ENCODE measurements at regions not wholly inside any gene's neighbourhood (a gene's known extent, or its start where the extent isn't known, plus 50 kb on each side); places are given as distances from the start of the nearest gene placed in this dataset.

DNA sequence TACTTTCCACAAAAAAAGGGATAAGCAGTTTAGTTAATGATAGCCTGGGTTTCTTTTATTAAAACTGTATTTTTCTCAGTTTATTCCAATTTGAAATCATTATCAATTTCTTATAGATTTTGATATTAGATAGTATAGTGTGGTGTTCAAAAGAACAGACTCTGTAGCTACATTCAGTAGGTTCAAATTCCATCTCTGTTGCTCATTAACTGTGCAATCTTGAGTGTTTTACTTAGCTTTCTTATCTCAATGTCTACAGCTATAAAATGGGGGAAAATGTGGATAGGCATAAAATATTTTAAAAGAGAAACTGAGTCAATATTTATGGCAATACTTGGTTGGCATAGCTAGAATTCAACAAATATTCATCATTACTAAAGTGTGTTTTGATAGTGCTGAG lies 86.9 kb upstream of the SEMA3A start:
- Histone ChIP-seq H3K9me3 (ENCODE audit: severe bottlenecking) (no peaks in the 10 kb centered on the region), H3K27ac (ENCODE audit: poor library complexity, severe bottlenecking) (no peak overlapping the region), H3K4me1 (ENCODE audit: insufficient read depth, poor library complexity, severe bottlenecking) (no peaks in the 10 kb centered on the region), H3K4me3 (ENCODE audit: severe bottlenecking) (no peak overlapping the region), H3K27me3 (ENCODE audit: insufficient read depth, poor library complexity, severe bottlenecking) (no peaks in the 10 kb centered on the region), H3K36me3 (ENCODE audit: low read depth) (no peaks in the 10 kb centered on the region)
- DNase-seq (ENCODE audit: low spot score) (no peak), ATAC-seq (ENCODE audit: low read depth) (no peak)
- TF ChIP-seq, protein P1, sequence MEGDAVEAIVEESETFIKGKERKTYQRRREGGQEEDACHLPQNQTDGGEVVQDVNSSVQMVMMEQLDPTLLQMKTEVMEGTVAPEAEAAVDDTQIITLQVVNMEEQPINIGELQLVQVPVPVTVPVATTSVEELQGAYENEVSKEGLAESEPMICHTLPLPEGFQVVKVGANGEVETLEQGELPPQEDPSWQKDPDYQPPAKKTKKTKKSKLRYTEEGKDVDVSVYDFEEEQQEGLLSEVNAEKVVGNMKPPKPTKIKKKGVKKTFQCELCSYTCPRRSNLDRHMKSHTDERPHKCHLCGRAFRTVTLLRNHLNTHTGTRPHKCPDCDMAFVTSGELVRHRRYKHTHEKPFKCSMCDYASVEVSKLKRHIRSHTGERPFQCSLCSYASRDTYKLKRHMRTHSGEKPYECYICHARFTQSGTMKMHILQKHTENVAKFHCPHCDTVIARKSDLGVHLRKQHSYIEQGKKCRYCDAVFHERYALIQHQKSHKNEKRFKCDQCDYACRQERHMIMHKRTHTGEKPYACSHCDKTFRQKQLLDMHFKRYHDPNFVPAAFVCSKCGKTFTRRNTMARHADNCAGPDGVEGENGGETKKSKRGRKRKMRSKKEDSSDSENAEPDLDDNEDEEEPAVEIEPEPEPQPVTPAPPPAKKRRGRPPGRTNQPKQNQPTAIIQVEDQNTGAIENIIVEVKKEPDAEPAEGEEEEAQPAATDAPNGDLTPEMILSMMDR (IDR thresholded peaks at IDR 0.05; ENCODE audit: poor library complexity, severe bottlenecking) = no peak

DNA sequence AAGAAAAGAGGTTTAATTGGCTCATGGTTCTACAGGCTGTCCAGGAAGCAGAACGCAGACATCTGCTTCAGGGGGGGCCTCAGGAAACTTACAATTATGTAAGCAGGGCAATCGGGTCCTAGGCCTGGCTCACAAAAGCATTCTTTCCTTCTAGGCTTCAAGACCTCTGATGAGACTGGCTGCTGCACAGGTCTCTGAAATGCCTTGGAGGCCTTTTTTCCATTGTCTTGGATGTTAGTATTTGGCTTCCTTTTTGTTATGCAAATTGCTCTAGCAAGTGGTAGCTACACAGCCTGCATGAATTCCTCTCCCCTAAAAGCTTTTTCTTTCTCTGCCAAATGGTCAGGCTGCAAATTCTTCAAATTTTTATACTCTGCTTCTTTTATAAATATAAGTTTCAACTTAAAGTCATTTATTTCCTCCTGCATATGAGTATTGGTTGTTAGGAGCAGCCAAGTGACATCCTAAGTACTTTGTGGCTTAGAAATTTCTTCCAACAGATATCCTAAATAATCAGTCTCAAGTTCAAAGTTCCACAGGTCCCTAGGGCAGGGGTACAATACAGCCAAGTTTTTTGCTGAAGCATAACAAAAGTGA lies 83.1 kb upstream of the SEMA3A start:
- ATAC-seq (ENCODE audit: low read depth) (no peak), DNase-seq (ENCODE audit: low spot score) (no peak)
- TF ChIP-seq, protein P1 (IDR thresholded peaks at IDR 0.05; ENCODE audit: poor library complexity, severe bottlenecking) = no peak
- no peaks in the 10 kb centered on the region for H3K36me3 ChIP-seq (ENCODE audit: low read depth)
- H3K4me1 ChIP-seq (ENCODE audit: insufficient read depth, poor library complexity, severe bottlenecking) = no peaks in the 10 kb centered on the region
- no peak overlapping the region for H3K4me3 ChIP-seq (ENCODE audit: severe bottlenecking)
- H3K27ac ChIP-seq (ENCODE audit: poor library complexity, severe bottlenecking) = no peak overlapping the region
- no peaks in the 10 kb centered on the region for H3K27me3 ChIP-seq (ENCODE audit: insufficient read depth, poor library complexity, severe bottlenecking)
- no peaks in the 10 kb centered on the region for H3K9me3 ChIP-seq (ENCODE audit: severe bottlenecking)

DNA sequence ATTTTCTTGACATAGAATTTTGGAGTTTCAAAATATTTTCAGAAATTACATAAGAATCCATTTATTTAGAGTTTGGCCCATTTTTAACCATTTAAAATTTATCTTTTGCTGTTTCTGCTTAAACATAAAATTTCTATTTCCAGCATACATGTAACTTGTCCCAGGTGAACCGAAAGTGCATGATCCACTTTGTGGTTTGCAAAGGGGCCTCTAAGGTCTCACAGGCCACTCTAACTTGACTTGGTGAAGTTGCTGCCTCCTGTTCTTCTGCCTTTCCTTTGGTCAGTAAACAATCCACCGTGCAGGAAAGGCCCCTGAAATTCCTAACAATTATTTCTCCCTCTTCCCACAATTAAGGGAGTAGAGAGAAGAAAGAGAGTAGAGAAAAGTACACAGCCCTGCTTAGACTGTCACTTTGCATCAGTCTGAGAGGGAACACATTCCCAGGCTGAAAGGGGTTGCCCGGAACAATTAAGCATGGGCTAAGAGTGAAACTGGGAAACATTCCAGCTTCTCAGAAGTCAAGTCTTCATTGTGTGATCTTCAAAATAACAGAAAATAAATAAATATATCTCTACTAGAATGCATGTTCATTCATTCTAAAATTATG lies 79.5 kb upstream of the SEMA3A start:
- H3K36me3 ChIP-seq (ENCODE audit: low read depth) = no peaks in the 10 kb centered on the region
- no peak for DNase-seq (ENCODE audit: low spot score)
- H3K4me3 ChIP-seq (ENCODE audit: severe bottlenecking) = no peak overlapping the region
- H3K27ac ChIP-seq (ENCODE audit: poor library complexity, severe bottlenecking) = no peak overlapping the region
- H3K4me1 ChIP-seq (ENCODE audit: insufficient read depth, poor library complexity, severe bottlenecking) = no peaks in the 10 kb centered on the region
- TF ChIP-seq, protein P1 (IDR thresholded peaks at IDR 0.05; ENCODE audit: poor library complexity, severe bottlenecking) = no peak
- no peak for ATAC-seq (ENCODE audit: low read depth)
- H3K27me3 ChIP-seq (ENCODE audit: insufficient read depth, poor library complexity, severe bottlenecking) = no peaks in the 10 kb centered on the region
- H3K9me3 ChIP-seq (ENCODE audit: severe bottlenecking) = no peaks in the 10 kb centered on the region

DNA sequence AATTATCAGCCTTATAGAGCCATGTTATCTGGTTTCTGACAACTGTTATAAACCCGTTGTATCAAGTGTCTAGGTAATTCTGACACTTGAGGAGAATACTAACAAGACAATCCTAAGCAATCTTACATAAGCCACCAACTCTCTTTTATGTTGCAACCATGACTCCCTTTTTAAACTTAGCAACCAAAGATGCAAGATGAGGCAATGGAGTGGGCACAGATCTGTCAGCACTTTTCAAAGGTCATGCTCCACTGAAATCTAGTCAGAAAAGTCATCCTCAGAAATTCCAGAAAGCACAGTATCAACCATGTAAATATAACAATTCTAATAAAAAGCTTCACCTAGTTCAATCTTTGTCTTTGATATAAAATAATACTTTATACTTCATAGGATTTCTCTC lies 77.0 kb upstream of the SEMA3A start:
- no peak for ATAC-seq (ENCODE audit: low read depth)
- TF ChIP-seq, protein P1 (IDR thresholded peaks at IDR 0.05; ENCODE audit: poor library complexity, severe bottlenecking) = no peak
- DNase-seq (ENCODE audit: low spot score) = no peak

DNA sequence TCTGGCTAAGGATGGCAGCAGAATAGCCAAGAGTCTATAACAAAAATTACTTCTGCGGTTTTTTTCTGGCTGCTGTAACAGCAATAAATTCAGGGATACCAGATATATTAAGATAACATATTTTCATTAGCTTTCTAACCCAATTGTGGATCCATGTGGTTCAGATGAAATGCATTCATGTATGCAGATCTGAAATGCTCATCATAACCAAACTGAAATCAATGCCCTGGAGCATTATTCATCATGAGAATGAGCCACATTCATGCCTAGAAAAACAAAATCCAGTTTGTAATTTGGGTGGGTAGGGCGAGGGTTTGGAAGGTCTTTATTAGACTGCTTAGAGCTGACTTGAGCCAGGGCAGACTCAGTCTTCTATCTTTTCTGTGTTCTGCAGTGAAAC lies 69.8 kb upstream of the SEMA3A start:
- H3K4me3 ChIP-seq (ENCODE audit: severe bottlenecking) = no peak overlapping the region

More for the DNA sequence above, 77.0 kb upstream of the SEMA3A start:
- Histone ChIP-seq H3K4me3 (ENCODE audit: severe bottlenecking) (no peak overlapping the region), H3K36me3 (ENCODE audit: low read depth) (no peaks in the 10 kb centered on the region), H3K27me3 (ENCODE audit: insufficient read depth, poor library complexity, severe bottlenecking) (no peaks in the 10 kb centered on the region), H3K9me3 (ENCODE audit: severe bottlenecking) (no peaks in the 10 kb centered on the region), H3K4me1 (ENCODE audit: insufficient read depth, poor library complexity, severe bottlenecking) (no peaks in the 10 kb centered on the region), H3K27ac (ENCODE audit: poor library complexity, severe bottlenecking) (no peak overlapping the region)

More for the DNA sequence above, 69.8 kb upstream of the SEMA3A start:
- Histone ChIP-seq H3K4me1 (ENCODE audit: insufficient read depth, poor library complexity, severe bottlenecking) (no peaks in the 10 kb centered on the region), H3K36me3 (ENCODE audit: low read depth) (no peaks in the 10 kb centered on the region), H3K27ac (ENCODE audit: poor library complexity, severe bottlenecking) (no peak overlapping the region), H3K9me3 (ENCODE audit: severe bottlenecking) (no peaks in the 10 kb centered on the region), H3K27me3 (ENCODE audit: insufficient read depth, poor library complexity, severe bottlenecking) (no peaks in the 10 kb centered on the region)
- DNase-seq (ENCODE audit: low spot score) (no peak), ATAC-seq (ENCODE audit: low read depth) (no peak)
- TF ChIP-seq, protein P1 (IDR thresholded peaks at IDR 0.05; ENCODE audit: poor library complexity, severe bottlenecking) = no peak

All from RWPE2 (cell line).